ENCODE measurements at regions not wholly inside any gene's neighbourhood (a gene's known extent, or its start where the extent isn't known, plus 50 kb on each side); places are given as distances from the start of the nearest gene placed in this dataset.

DNA sequence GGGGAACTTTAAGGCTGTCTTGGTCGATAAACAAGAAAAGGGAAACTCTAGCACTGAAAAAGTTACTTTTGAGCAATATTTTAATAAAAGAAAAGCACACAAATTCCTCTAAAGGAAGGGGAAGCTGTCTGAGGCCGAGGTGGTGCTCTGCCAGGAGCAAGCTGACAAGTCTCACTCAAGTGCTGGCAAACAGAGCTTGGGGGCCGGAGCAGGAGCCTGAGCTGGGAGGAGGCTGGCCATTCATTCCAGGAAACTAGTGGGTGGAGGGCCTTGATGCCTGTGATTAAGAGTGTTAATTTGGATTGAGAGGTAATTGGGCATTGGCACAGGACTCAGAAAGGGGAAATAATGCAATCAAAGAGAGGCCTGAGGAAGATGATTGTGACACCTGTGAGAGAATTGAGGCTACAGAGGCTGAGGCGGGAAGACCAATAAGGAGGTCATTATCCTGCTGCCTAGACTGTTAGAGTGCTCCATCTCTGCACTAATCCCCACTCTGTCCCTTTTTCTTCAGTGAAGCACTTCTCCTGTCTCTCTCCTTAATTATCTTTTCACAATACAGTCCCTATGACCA lies 154.9 kb upstream of the COL1A2 start:
- intact Hi-C loops (cut with micrococcal nuclease), result no loop called here
- no peaks in the 10 kb centered on the region for H3K36me3 Mint-ChIP-seq (ENCODE audit: low read depth)
- H3K4me1 Mint-ChIP-seq (ENCODE audit: low read depth), result peaks cover 7% of the 10 kb centered on the region
- no peak overlapping the region for H3K4me3 Mint-ChIP-seq
- H3K27me3 Mint-ChIP-seq, result no peaks in the 10 kb centered on the region
- H3K9me3 Mint-ChIP-seq, result no peaks in the 10 kb centered on the region
- no peak overlapping the region for H3K27ac Mint-ChIP-seq

- peaks cover 7% of the 10 kb centered on the region for H3K4me1 Mint-ChIP-seq (ENCODE audit: low read depth)
- no peak overlapping the region for H3K27ac Mint-ChIP-seq
- no peak overlapping the region for H3K4me3 Mint-ChIP-seq
- H3K9me3 Mint-ChIP-seq, result no peaks in the 10 kb centered on the region
- no peaks in the 10 kb centered on the region for H3K36me3 Mint-ChIP-seq (ENCODE audit: low read depth)
- intact Hi-C loops (cut with micrococcal nuclease), result no loop called here
- no peaks in the 10 kb centered on the region for H3K27me3 Mint-ChIP-seq
Measured at GRCh38 chr7:94240902-94241301, 153.8 kb upstream of the COL1A2 start.

DNA sequence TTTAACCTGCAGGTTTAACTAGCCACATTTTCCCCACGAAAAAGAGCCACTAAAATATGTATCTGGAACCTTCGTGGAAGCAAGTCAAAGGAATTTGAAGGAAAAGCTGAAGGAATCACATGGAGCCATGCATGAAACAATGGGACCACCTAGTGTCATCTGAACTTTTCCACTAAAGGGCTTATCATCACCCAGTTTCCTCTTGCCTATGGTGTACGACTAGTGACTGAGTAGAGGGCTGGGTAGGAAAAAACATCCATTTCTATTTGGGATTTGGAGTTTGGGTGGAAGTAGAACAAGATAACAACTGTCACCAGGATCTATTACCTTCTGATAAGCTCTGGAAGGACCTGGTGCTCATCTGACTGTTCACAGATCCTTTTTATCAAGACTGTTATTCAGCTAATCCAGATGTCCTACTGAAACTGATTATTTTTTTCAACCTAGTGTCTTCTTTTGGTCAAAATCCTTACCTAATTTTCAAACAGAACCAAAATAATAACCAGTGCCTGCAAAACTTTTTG lies 153.2 kb upstream of the COL1A2 start:
- intact Hi-C loops (cut with micrococcal nuclease), result no loop called here
- peaks cover 7% of the 10 kb centered on the region for H3K4me1 Mint-ChIP-seq (ENCODE audit: low read depth)
- no peak overlapping the region for H3K27ac Mint-ChIP-seq
- no peaks in the 10 kb centered on the region for H3K9me3 Mint-ChIP-seq
- no peaks in the 10 kb centered on the region for H3K36me3 Mint-ChIP-seq (ENCODE audit: low read depth)
- no peak overlapping the region for H3K4me3 Mint-ChIP-seq
- no peaks in the 10 kb centered on the region for H3K27me3 Mint-ChIP-seq

DNA sequence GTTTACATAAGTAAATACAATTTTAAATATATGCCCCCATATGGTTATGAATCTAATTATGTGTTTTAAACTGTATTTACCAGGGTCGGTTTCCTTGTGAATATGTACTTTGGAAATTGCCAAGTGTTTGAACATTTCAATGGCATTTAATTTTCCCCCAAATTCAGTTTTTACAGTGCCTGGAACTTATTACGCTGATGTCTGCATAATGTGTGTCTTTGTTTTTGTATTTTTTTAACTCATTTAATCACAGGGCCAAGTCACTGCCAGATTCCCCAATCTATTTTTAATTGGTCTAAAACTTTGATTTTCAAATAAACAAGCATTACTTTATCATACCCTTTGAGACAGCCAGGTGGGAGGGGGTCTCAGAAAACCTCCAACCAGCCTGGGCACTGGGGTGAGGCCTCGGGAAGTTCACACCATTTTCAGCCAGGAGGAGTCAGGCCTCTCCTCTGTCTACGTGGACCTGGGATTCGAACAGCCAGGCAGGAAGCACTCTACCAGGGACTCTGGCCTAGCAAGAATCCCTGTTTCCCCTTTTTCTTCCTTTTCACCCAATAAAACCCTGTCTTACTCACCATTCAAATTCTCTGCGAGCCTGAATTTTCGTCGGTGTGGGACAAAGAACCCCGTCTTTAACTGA lies 151.5 kb upstream of the COL1A2 start:
- Mint-ChIP-seq H3K27ac (no peak overlapping the region), H3K36me3 (ENCODE audit: low read depth) (no peaks in the 10 kb centered on the region), H3K9me3 (no peaks in the 10 kb centered on the region), H3K4me1 (ENCODE audit: low read depth) (peaks cover 7% of the 10 kb centered on the region), H3K27me3 (peaks cover 2% of the 10 kb centered on the region), H3K4me3 (no peak overlapping the region)
- intact Hi-C loops (cut with micrococcal nuclease), result no loop called here

DNA sequence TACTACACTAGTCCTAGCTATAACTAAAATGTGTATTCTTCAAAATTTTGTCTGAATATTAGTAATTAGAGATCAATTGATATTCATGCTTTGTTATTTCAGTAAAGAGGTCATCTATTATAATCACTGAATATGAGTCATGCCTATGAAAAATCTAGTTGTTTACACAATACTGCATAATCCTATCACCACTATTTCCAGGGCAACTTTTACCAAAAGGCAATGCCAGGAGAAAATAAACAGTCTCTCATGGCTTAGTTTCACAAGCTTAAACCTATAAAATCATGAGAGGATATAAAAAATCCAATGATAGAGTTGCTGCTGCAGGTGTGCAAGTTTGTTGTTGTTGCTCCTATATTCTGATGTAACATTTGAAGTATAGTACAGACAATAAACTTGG lies 149.9 kb upstream of the COL1A2 start:
- H3K27ac Mint-ChIP-seq, result no peak overlapping the region
- no peak overlapping the region for H3K4me3 Mint-ChIP-seq
- H3K36me3 Mint-ChIP-seq (ENCODE audit: low read depth), result no peaks in the 10 kb centered on the region
- H3K27me3 Mint-ChIP-seq, result peaks cover 2% of the 10 kb centered on the region
- peaks cover 4% of the 10 kb centered on the region for H3K4me1 Mint-ChIP-seq (ENCODE audit: low read depth)
- intact Hi-C loops (cut with micrococcal nuclease), result no loop called here
- H3K9me3 Mint-ChIP-seq, result no peaks in the 10 kb centered on the region

DNA sequence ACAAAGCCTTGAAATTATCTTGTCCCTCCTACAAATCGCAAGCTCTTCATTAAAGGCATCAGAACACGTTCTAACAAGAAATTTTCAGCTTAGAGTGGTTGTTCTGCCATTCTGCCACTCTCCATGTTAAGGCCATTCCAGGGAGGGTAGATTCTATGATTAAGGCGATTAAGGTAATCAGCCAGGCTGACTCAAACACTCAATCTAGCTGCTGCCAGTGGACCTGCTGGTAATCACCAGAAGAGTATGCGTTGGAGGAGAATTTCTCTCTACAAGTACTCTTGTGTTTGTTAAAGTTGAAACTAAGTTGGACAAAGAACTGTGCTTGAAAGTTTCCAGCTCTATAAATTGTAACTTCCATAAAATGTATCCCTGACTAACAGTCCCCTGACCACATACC lies 149.2 kb upstream of the COL1A2 start:
- intact Hi-C loops (cut with micrococcal nuclease), result no loop called here
- H3K36me3 Mint-ChIP-seq (ENCODE audit: low read depth), result no peaks in the 10 kb centered on the region
- H3K4me1 Mint-ChIP-seq (ENCODE audit: low read depth), result no peaks in the 10 kb centered on the region
- H3K9me3 Mint-ChIP-seq, result no peaks in the 10 kb centered on the region
- peaks cover 2% of the 10 kb centered on the region for H3K27me3 Mint-ChIP-seq
- H3K27ac Mint-ChIP-seq, result no peak overlapping the region
- H3K4me3 Mint-ChIP-seq, result no peak overlapping the region

- Mint-ChIP-seq H3K36me3 (ENCODE audit: low read depth) (no peaks in the 10 kb centered on the region), H3K4me1 (ENCODE audit: low read depth) (no peaks in the 10 kb centered on the region), H3K27me3 (peaks cover 2% of the 10 kb centered on the region), H3K9me3 (no peaks in the 10 kb centered on the region), H3K27ac (no peak overlapping the region), H3K4me3 (no peak overlapping the region)
- intact Hi-C loops (cut with micrococcal nuclease), result no loop called here
Measured at GRCh38 chr7:94247970-94248369, 146.7 kb upstream of the COL1A2 start.

GRCh38 chr7:94249631-94250030 lies 145.1 kb upstream of the COL1A2 start:
- H3K4me3 Mint-ChIP-seq, result no peak overlapping the region
- no peaks in the 10 kb centered on the region for H3K36me3 Mint-ChIP-seq (ENCODE audit: low read depth)
- H3K27ac Mint-ChIP-seq, result no peak overlapping the region
- peaks cover 2% of the 10 kb centered on the region for H3K27me3 Mint-ChIP-seq
- no peaks in the 10 kb centered on the region for H3K9me3 Mint-ChIP-seq
- no peaks in the 10 kb centered on the region for H3K4me1 Mint-ChIP-seq (ENCODE audit: low read depth)
- intact Hi-C loops (cut with micrococcal nuclease), result no loop called here

GRCh38 chr7:94250124-94250523 lies 144.6 kb upstream of the COL1A2 start:
- Mint-ChIP-seq H3K27ac (no peak overlapping the region), H3K36me3 (ENCODE audit: low read depth) (no peaks in the 10 kb centered on the region), H3K27me3 (peaks cover 2% of the 10 kb centered on the region), H3K4me3 (no peak overlapping the region), H3K9me3 (no peaks in the 10 kb centered on the region), H3K4me1 (ENCODE audit: low read depth) (no peaks in the 10 kb centered on the region)
- intact Hi-C loops (cut with micrococcal nuclease), result no loop called here

DNA sequence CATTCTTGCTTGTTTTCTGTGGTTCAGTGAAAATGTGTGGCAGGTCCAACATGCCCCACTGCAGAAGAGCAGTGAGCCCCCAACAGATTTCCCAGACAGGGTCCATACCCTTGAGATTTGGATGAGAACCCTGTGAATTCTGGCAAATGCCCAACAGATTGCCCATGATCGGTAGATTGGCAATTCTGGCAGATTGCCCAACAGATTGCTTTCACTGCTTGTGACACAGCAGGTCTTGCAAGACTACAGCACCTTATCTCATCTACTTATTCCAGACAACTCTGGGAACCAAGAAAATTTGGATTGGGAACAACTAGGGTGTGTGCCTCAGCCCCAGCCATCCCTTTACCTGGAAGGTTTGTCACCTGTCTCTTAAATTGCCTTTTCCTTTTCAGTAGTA lies 143.7 kb upstream of the COL1A2 start:
- Mint-ChIP-seq H3K27me3 (peaks cover 2% of the 10 kb centered on the region), H3K4me3 (no peak overlapping the region), H3K27ac (no peak overlapping the region), H3K9me3 (no peaks in the 10 kb centered on the region), H3K36me3 (ENCODE audit: low read depth) (no peaks in the 10 kb centered on the region), H3K4me1 (ENCODE audit: low read depth) (no peaks in the 10 kb centered on the region)
- intact Hi-C loops (cut with micrococcal nuclease), result no loop called here

- Mint-ChIP-seq H3K9me3 (no peaks in the 10 kb centered on the region), H3K4me1 (ENCODE audit: low read depth) (no peaks in the 10 kb centered on the region), H3K4me3 (no peak overlapping the region), H3K27me3 (no peaks in the 10 kb centered on the region), H3K27ac (no peak overlapping the region), H3K36me3 (ENCODE audit: low read depth) (no peaks in the 10 kb centered on the region)
- intact Hi-C loops (cut with micrococcal nuclease), result no loop called here
Measured at GRCh38 chr7:94252124-94252523, 142.6 kb upstream of the COL1A2 start.

DNA sequence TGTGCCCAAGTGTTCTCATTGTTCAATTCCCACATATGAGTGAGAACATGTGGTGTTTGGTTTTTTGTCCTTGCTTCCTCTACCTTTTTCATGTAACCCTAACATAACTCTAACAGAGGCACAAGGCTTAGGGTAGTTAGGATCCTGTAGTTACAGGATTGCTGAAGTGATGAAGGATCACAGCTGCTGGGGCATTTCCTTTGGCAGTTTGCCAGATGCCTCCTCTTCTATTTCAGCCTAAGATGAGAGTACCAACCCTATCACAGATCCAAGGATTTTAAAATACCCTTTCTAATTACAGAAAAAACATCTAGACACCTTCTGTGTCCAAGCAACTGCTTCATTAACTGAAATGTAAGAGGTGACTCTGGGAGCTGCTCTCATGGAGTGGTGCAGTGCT lies 141.7 kb upstream of the COL1A2 start:
- Mint-ChIP-seq H3K27me3 (no peaks in the 10 kb centered on the region), H3K4me1 (ENCODE audit: low read depth) (no peaks in the 10 kb centered on the region), H3K4me3 (no peak overlapping the region), H3K9me3 (no peaks in the 10 kb centered on the region), H3K36me3 (ENCODE audit: low read depth) (no peaks in the 10 kb centered on the region), H3K27ac (no peak overlapping the region)
- intact Hi-C loops (cut with micrococcal nuclease), result no loop called here

- H3K27ac Mint-ChIP-seq, result no peak overlapping the region
- intact Hi-C loops (cut with micrococcal nuclease), result no loop called here
- H3K27me3 Mint-ChIP-seq, result no peaks in the 10 kb centered on the region
- no peaks in the 10 kb centered on the region for H3K36me3 Mint-ChIP-seq (ENCODE audit: low read depth)
- no peak overlapping the region for H3K4me3 Mint-ChIP-seq
- H3K4me1 Mint-ChIP-seq (ENCODE audit: low read depth), result no peaks in the 10 kb centered on the region
- H3K9me3 Mint-ChIP-seq, result no peaks in the 10 kb centered on the region
Measured at GRCh38 chr7:94253686-94254085, 141.0 kb upstream of the COL1A2 start.

- Mint-ChIP-seq H3K27ac (no peak overlapping the region), H3K4me3 (no peak overlapping the region), H3K4me1 (ENCODE audit: low read depth) (no peaks in the 10 kb centered on the region), H3K27me3 (no peaks in the 10 kb centered on the region), H3K9me3 (no peaks in the 10 kb centered on the region), H3K36me3 (ENCODE audit: low read depth) (no peaks in the 10 kb centered on the region)
- intact Hi-C loops (cut with micrococcal nuclease), result no loop called here
Measured at GRCh38 chr7:94258418-94259300, 136.0 kb upstream of the COL1A2 start.

All from dendritic cell treated with granulocyte-macrophage colony-stimulating factor and Interleukin-4, amounts not matched to agents 40 ng/mL and 50 ng/mL, for 4 days (primary cell).